BLaER1 treated with 17β-estradiol and CSF1 and Interleukin-3, amounts not matched to agents 10 nM and 100 nM (cell line): ENCODE measurements at regions not wholly inside any gene's neighbourhood (a gene's known extent, or its start where the extent isn't known, plus 50 kb on each side); places are given as distances from the start of the nearest gene placed in this dataset.
A peak's percentile ranks its signal among the peaks of the same experiment; 100 is the strongest.
"Not testable (repeated sequence)": the region's sequence is repeated elsewhere in the genome, so short reads cannot be mapped to it uniquely, and the experiment has no call there.

ENCODE experiments used
- H3K27ac ChIP-seq, 11 experiments: shearing (Covaris generic); formaldehyde crosslinking; 2 replicates each; pipeline ENCODE4 v1.8.1; 2022
- H3K27me3 ChIP-seq, 11 experiments: shearing (Covaris generic); formaldehyde crosslinking; 2 replicates each; pipeline ENCODE4 v1.8.1; 2022
- H3K36me3 ChIP-seq, 11 experiments: shearing (Covaris generic); formaldehyde crosslinking; 2 replicates each; pipeline ENCODE4 v1.8.1; 2022
- H3K4me1 ChIP-seq, 10 experiments: shearing (Covaris generic); formaldehyde crosslinking; 2 replicates each; pipeline ENCODE4 v1.8.1; 2022
- H3K4me2 ChIP-seq, 11 experiments: shearing (Covaris generic); formaldehyde crosslinking; 2 replicates each; pipeline ENCODE4 v1.8.1; 2022
- H3K4me3 ChIP-seq, 10 experiments: shearing (Covaris generic); formaldehyde crosslinking; 2 replicates each; pipeline ENCODE4 v1.8.1; 2022
- H3K9ac ChIP-seq, 11 experiments: shearing (Covaris generic); formaldehyde crosslinking; 2 replicates each; pipeline ENCODE4 v1.8.1; 2022
- H3K9me3 ChIP-seq, 11 experiments: shearing (Covaris generic); formaldehyde crosslinking; replicated peaks in 1 of 11; 2 replicates each; pipeline ENCODE4 v1.8.1; 2022
- H4K20me1 ChIP-seq, 11 experiments: shearing (Covaris generic); formaldehyde crosslinking; 2 replicates each; pipeline ENCODE4 v1.8.1; 2022
- Cebpa-rat ChIP-seq, 11 experiments: shearing (Covaris generic); IDR thresholded peaks; 2 replicates each; pipeline ENCODE4 v1.8.1; 2022

- no peak for TF ChIP-seq Cebpa-rat (IDR thresholded peaks at IDR 0.05)
- no peak overlapping the region for H3K9ac ChIP-seq
- H3K9me3 ChIP-seq = no peaks in the 10 kb centered on the region
- peaks cover 0 to 24% (median 0%) of the 10 kb centered on the region in 11 experiments; a peak in 5 of 22 replicates for H3K27me3 ChIP-seq
- no peaks in the 10 kb centered on the region for H4K20me1 ChIP-seq
- no peaks in the 10 kb centered on the region for H3K36me3 ChIP-seq
- peak overlapping the region; percentile 29 to 71 (median 62); a peak in 21 of 22 replicates for H3K4me2 ChIP-seq
- peaks cover 17 to 27% (median 21%) of the 10 kb centered on the region in 10 experiments for H3K4me1 ChIP-seq
- H3K4me3 ChIP-seq = no peak overlapping the region
- H3K27ac ChIP-seq = peak overlapping the region in 3 of 11 experiments; percentile 3 to 35 (median 6); a peak in 3 of 22 replicates
These were observed 277.7 kb upstream of the ERBB4 start for GRCh38 chr2:212816267-212816666.

GRCh38 chr2:212815453-212815852 lies 276.9 kb upstream of the ERBB4 start:
- Histone ChIP-seq H3K4me2 (peak overlapping the region; percentile 29 to 71 (median 62)), H3K4me1 (peaks cover 17 to 27% (median 21%) of the 10 kb centered on the region in 10 experiments), H3K27ac (peak overlapping the region in 3 of 11 experiments; percentile 27 to 35 (median 31); a peak in 4 of 22 replicates), H3K9me3 (peaks cover 0 to 5% (median 3%) of the 10 kb centered on the region in 11 experiments; a peak in 10 of 22 replicates), H3K9ac (no peak overlapping the region), H3K4me3 (no peak overlapping the region), H4K20me1 (no peaks in the 10 kb centered on the region), H3K27me3 (peaks cover 0 to 24% (median 0%) of the 10 kb centered on the region in 11 experiments; a peak in 5 of 22 replicates), H3K36me3 (no peaks in the 10 kb centered on the region)
- TF ChIP-seq Cebpa-rat (IDR thresholded peaks at IDR 0.05) = peak in 4 of 11 experiments; percentile 16 to 65 (median 41); a peak in 4 of 22 replicates

GRCh38 chr2:212814941-212815340 lies 276.3 kb upstream of the ERBB4 start:
- peaks cover 0 to 24% (median 0%) of the 10 kb centered on the region in 11 experiments; a peak in 4 of 22 replicates for H3K27me3 ChIP-seq
- H3K9me3 ChIP-seq = peaks cover 0 to 9% (median 5%) of the 10 kb centered on the region in 11 experiments; a peak in 10 of 22 replicates
- no peak overlapping the region for H3K9ac ChIP-seq
- H3K4me3 ChIP-seq = no peak overlapping the region
- no peaks in the 10 kb centered on the region for H4K20me1 ChIP-seq
- H3K36me3 ChIP-seq = no peaks in the 10 kb centered on the region
- peak overlapping the region in 3 of 11 experiments; percentile 27 to 31 (median 27); a peak in 3 of 22 replicates for H3K27ac ChIP-seq
- peak overlapping the region; percentile 29 to 71 (median 62) for H3K4me2 ChIP-seq
- no peak for TF ChIP-seq Cebpa-rat (IDR thresholded peaks at IDR 0.05)
- peaks cover 17 to 27% (median 21%) of the 10 kb centered on the region in 10 experiments for H3K4me1 ChIP-seq

- Histone ChIP-seq H3K9me3 (peaks cover 0 to 9% (median 5%) of the 10 kb centered on the region in 11 experiments; a peak in 10 of 22 replicates), H3K27me3 (peaks cover 0 to 24% (median 0%) of the 10 kb centered on the region in 11 experiments; a peak in 4 of 22 replicates), H4K20me1 (no peaks in the 10 kb centered on the region), H3K36me3 (no peaks in the 10 kb centered on the region), H3K27ac (0 out of 22 replicates have a peak overlapping the region, but pooled peaks of 1 of the 11 experiments have one; percentile 8), H3K4me1 (peaks cover 17 to 27% (median 21%) of the 10 kb centered on the region in 10 experiments), H3K4me2 (no peak overlapping the region), H3K9ac (no peak overlapping the region), H3K4me3 (no peak overlapping the region)
- TF ChIP-seq Cebpa-rat (IDR thresholded peaks at IDR 0.05) = no peak
These were observed 273.3 kb upstream of the ERBB4 start for GRCh38 chr2:212811921-212812320.

- peaks cover 0 to 21% (median 0%) of the 10 kb centered on the region in 11 experiments; a peak in 4 of 22 replicates for H3K27me3 ChIP-seq
- peaks cover 0 to 9% (median 5%) of the 10 kb centered on the region in 11 experiments; a peak in 10 of 22 replicates for H3K9me3 ChIP-seq
- H3K36me3 ChIP-seq = no peaks in the 10 kb centered on the region
- no peak overlapping the region for H3K9ac ChIP-seq
- TF ChIP-seq Cebpa-rat (IDR thresholded peaks at IDR 0.05) = no peak
- no peaks in the 10 kb centered on the region for H4K20me1 ChIP-seq
- peaks cover 15 to 21% (median 16%) of the 10 kb centered on the region in 10 experiments for H3K4me1 ChIP-seq
- H3K4me3 ChIP-seq = no peak overlapping the region
- no peak overlapping the region for H3K4me2 ChIP-seq
- H3K27ac ChIP-seq = no peak overlapping the region
These were observed 272.6 kb upstream of the ERBB4 start for GRCh38 chr2:212811036-212811805.

- Histone ChIP-seq H3K4me2 (no peak overlapping the region), H3K27ac (no peak overlapping the region), H3K4me1 (peaks cover 0 to 6% (median 0%) of the 10 kb centered on the region in 10 experiments; a peak in 1 of 20 replicates), H3K9ac (no peak overlapping the region), H3K4me3 (no peak overlapping the region), H4K20me1 (no peaks in the 10 kb centered on the region), H3K36me3 (no peaks in the 10 kb centered on the region), H3K27me3 (no peaks in the 10 kb centered on the region), H3K9me3 (no peaks in the 10 kb centered on the region)
- TF ChIP-seq Cebpa-rat (IDR thresholded peaks at IDR 0.05) = no peak
These were observed 259.0 kb upstream of the ERBB4 start for GRCh38 chr2:212797484-212798205.

GRCh38 chr2:212794471-212794870 lies 255.9 kb upstream of the ERBB4 start:
- Histone ChIP-seq H4K20me1 (no peaks in the 10 kb centered on the region), H3K4me1 (no peaks in the 10 kb centered on the region), H3K36me3 (no peaks in the 10 kb centered on the region), H3K9me3 (no peaks in the 10 kb centered on the region), H3K27ac (no peak overlapping the region), H3K4me3 (no peak overlapping the region), H3K9ac (no peak overlapping the region), H3K27me3 (no peaks in the 10 kb centered on the region), H3K4me2 (no peak overlapping the region)
- no peak for TF ChIP-seq Cebpa-rat (IDR thresholded peaks at IDR 0.05)

- no peaks in the 10 kb centered on the region for H3K9me3 ChIP-seq
- no peaks in the 10 kb centered on the region for H3K4me1 ChIP-seq
- H4K20me1 ChIP-seq = no peaks in the 10 kb centered on the region
- no peak overlapping the region for H3K9ac ChIP-seq
- no peak for TF ChIP-seq Cebpa-rat (IDR thresholded peaks at IDR 0.05)
- no peak overlapping the region for H3K27ac ChIP-seq
- no peaks in the 10 kb centered on the region for H3K36me3 ChIP-seq
- no peak overlapping the region for H3K4me2 ChIP-seq
- H3K4me3 ChIP-seq = no peak overlapping the region
- no peaks in the 10 kb centered on the region for H3K27me3 ChIP-seq
These were observed 253.0 kb upstream of the ERBB4 start for GRCh38 chr2:212791569-212791968.

GRCh38 chr2:212786088-212786487 lies 247.5 kb upstream of the ERBB4 start:
- not testable (repeated sequence) for H3K36me3 ChIP-seq, H3K4me2 ChIP-seq, H3K4me3 ChIP-seq, H3K27ac ChIP-seq, H3K9ac ChIP-seq, H4K20me1 ChIP-seq, H3K27me3 ChIP-seq, H3K4me1 ChIP-seq
- peaks cover 15 to 26% (median 21%) of the 10 kb centered on the region in 11 experiments for H3K9me3 ChIP-seq
